GM12891 (cell line): ENCODE measurements at regions not wholly inside any gene's neighbourhood (a gene's known extent, or its start where the extent isn't known, plus 50 kb on each side); places are given as distances from the start of the nearest gene placed in this dataset.

Experiments used
- PAX5 ChIP-seq: IDR thresholded peaks from 2 replicates; pipeline ENCODE4 v1.6.1; 2011; ENCODE audit warnings: low read length, moderate library complexity, mild to moderate bottlenecking; ENCODE audit not compliant: insufficient read depth, severe bottlenecking
- TAF1 ChIP-seq: IDR thresholded peaks from 2 replicates; pipeline ENCODE4 v1.6.1; 2011; ENCODE audit warnings: low read depth, low read length, control low read depth

DNA sequence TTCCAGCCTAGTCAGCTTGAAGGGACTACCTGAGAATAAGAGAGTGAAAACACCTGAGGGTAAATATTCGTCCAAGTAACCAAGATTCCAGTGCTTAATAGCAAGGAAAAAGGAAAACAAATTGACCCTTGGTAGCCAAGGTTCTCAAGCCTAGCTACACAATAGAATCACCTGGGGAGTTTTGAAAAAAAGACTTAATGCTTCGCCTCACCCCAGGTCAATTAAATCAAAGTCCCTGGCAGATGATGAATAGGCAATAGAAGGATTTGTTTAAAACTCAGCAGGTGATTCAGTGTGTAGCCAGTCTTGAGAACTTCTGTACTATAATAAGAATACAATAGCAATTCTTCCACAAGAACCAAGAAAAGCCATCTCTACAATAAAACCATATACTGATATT lies 500.2 kb downstream of the XIRP2 start:
- no peak for TF ChIP-seq PAX5
- no peak for TF ChIP-seq TAF1
